ENCODE measurements at regions not wholly inside any gene's neighbourhood (a gene's known extent, or its start where the extent isn't known, plus 50 kb on each side); places are given as distances from the start of the nearest gene placed in this dataset.

DNA sequence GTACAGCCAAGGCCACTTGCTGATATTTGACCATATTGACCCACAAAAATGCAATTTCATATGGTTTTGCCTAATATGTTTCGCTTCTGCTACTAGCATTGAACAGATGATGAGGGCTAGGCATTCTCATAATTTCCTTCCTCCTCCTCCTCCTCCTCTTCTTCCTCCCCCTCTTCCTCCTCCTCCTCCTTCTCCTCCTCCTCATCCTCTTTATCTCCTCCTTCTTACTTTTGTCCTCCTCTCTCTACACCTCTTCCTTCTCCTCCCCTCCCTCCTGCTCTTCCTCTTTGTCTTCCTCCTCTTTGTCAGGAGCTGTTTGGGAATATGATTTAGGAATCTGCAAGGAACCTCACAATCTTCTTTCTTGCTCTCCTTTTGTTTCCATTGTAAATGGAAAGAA, 133.9 kb upstream of the CELF2 start:
- TF ChIP-seq, protein P1, sequence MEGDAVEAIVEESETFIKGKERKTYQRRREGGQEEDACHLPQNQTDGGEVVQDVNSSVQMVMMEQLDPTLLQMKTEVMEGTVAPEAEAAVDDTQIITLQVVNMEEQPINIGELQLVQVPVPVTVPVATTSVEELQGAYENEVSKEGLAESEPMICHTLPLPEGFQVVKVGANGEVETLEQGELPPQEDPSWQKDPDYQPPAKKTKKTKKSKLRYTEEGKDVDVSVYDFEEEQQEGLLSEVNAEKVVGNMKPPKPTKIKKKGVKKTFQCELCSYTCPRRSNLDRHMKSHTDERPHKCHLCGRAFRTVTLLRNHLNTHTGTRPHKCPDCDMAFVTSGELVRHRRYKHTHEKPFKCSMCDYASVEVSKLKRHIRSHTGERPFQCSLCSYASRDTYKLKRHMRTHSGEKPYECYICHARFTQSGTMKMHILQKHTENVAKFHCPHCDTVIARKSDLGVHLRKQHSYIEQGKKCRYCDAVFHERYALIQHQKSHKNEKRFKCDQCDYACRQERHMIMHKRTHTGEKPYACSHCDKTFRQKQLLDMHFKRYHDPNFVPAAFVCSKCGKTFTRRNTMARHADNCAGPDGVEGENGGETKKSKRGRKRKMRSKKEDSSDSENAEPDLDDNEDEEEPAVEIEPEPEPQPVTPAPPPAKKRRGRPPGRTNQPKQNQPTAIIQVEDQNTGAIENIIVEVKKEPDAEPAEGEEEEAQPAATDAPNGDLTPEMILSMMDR (IDR thresholded peaks at IDR 0.05): no peak
- no peak for TF ChIP-seq POLR2A (IDR thresholded peaks at IDR 0.05)

Measured in thyroid gland (tissue), 4 donors.